Frontal cortex (tissue), 3 donors: ENCODE measurements at regions not wholly inside any gene's neighbourhood (a gene's known extent, or its start where the extent isn't known, plus 50 kb on each side); places are given as distances from the start of the nearest gene placed in this dataset.
"Not testable (repeated sequence)": the region's sequence is repeated elsewhere in the genome, so short reads cannot be mapped to it uniquely, and the experiment has no call there.

Experiments
- DNase-seq, 2 donors: peaks; one replicate each; pipeline ENCODE4 v3.0.0; 2012; ENCODE audit warnings: low spot score in 2 of 2
- FAIRE-seq: peaks from 2 replicates; lab custom pipeline; 2012; peaks lifted over from hg19 to GRCh38; lab: Jason Lieb, UNC
- donor health status: control.
- donor health status: control.
- donor health status: control.

GRCh38 chr9:87040410-87041009 is 93.2 kb upstream of the GAS1 start:
- FAIRE-seq (no peak), DNase-seq (no peak)

DNA sequence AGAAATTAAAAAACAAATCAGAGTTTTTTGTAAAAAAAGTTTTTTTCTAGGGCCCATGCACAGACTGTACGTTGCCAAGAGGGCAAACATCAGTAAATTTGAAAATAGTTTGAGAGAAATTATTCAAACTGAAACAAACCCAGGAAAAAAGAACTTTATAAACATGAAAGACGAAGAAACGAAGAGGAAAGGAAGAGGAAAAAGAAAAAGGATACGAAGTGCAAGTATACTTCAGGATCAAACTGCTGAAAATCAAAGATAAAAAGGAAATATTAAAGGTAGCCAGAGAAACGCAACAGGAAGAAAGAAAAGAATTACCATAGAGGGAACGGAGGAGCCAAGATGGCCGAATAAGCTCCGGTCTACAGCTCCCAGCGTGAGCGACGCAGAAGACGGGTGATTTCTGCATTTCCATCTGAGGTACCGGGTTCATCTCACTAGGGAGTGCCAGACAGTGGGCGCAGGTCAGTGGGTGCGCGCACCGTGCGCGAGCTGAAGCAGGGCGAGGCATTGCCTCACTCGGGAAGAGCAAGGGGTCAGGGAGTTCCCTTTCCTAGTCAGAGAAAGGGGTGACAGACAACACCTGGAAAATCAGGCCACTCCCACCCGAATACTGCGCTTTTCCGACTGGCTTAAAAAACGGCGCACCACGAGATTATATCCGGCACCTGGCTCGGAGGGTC is 94.4 kb upstream of the GAS1 start:
- not testable (repeated sequence) for DNase-seq, FAIRE-seq

GRCh38 chr9:87049929-87050608 is 102.8 kb upstream of the GAS1 start:
- FAIRE-seq, DNase-seq: not testable (repeated sequence)

GRCh38 chr9:87054999-87055686 is 107.8 kb upstream of the GAS1 start:
- FAIRE-seq (no peak), DNase-seq (no peak)

GRCh38 chr9:87059772-87060171 is 112.5 kb upstream of the GAS1 start:
- FAIRE-seq (no peak), DNase-seq (no peak)

GRCh38 chr9:87062746-87063145 is 115.4 kb upstream of the GAS1 start:
- DNase-seq (no peak), FAIRE-seq (no peak)

DNA sequence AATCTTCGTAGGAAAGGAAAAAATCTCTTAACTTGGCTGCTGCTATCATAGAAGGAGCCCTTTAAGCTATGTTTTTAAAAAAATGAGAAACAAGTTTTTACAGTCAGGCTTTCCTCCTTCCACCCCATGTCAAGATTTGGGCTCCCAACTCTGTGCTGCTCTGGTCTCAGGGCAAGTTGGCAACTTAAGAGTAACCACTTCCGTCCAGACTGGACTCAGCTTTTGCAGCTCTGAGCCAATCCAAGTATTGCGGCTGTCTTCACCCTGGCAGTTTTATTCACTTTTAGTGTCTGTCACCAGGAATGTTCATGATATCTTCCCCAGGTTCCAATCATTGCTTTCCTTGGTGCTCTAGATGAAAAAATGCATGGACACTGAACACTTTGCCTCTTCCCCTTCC is 115.9 kb upstream of the GAS1 start:
- FAIRE-seq, result no peak
- no peak for DNase-seq

DNA sequence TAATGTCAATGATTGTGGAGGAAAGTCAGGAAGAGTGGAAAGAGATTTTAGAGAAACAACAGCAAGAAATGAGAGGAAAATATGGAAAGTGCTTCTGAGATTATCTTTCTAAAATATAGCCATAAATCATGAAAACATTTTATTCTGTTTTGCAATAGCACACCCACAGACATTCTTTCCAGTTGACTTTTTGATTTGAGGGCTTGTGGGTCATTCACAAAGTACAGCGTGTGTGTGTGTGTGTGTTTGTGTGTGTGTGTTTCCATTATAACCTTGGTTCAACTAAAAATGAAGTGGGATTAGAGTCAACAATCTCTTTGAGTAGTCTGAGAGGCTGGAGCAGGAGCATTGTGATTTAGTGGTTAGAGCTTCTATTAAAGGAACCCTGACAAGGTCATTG is 116.6 kb upstream of the GAS1 start:
- DNase-seq (no peak), FAIRE-seq (no peak)

DNA sequence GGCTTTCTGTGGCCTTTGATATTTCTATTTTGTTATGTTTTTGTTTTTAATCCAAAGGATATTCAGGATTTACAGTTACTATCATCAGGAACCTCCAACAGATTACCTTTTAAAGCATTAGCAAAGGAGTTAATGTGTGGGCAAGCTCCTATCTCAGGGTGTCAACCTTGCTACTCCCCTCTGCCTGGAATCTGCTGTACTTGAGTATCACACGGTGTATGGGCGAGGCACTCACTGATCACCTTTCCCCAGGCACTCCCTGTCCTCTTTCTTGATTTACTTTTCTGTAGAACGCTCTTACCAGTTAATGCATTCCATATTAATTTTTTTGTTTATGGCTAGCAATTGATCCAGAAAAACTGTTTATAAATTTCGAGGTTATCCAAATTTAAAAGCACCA is 117.0 kb upstream of the GAS1 start:
- DNase-seq, result no peak
- FAIRE-seq, result no peak

GRCh38 chr9:87065981-87066380 is 118.7 kb upstream of the GAS1 start:
- no peak for DNase-seq
- FAIRE-seq, result no peak

DNA sequence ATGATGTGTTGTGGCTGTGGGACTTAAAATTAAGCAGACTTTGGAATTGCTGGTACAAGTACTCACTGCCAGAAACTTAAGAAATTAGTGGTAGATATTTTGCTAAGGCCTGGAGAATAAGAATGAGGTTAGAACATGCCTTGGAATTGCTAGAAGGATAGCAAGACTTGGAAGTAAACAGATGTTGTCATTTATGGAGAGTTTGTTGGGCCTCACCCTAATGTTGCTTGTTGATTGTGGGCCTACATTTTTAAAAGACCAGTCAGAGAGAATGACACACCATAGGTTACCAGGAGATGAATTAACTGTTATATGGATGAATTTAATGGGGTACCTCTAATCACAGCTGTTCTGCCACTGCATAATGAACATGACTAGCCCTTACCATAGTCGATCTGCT is 120.1 kb upstream of the GAS1 start:
- FAIRE-seq, result no peak
- DNase-seq, result no peak

GRCh38 chr9:87068177-87068840 is 121.0 kb upstream of the GAS1 start:
- FAIRE-seq, result no peak

DNA sequence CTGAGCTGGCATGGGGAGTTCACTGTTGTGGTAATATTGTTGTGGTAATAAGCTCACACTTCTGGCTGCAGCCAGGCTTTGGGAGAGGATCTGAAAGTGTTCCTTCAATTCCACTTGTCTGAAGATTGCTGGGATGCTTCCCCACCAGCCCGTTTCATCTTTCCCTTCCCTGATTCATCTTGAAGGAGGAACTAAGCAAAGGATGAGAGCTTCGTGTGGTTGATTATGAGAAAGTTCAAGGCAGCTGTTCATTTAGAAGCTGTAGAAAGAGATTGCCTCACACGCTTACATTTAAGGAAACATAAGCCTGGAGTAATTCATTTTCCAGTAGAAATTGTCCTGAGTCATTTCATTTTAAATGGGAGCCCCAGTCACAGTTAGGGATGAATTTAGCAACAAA is 122.4 kb upstream of the GAS1 start:
- no peak for DNase-seq
- no peak for FAIRE-seq

More at GRCh38 chr9:87068177-87068840, 121.0 kb upstream of the GAS1 start:
- DNase-seq, result no peak

DNA sequence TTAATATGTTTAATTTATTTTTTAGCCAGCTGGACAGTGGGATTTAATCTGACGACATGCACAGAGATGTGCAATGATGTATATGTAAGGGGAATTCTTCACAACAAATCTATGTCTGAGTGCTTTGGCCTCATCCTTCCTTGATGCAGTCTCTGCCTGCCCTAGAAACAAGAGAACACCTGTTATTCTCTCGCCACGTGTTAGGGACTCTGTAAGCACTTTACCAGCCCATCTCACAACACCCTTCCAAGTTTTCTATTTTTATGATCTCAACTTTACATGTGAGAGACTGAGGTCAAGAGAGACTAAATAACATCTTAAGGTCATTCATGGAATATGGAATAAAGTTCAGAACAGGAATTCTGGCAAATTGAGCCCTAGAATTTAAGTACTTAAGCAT is 123.0 kb upstream of the GAS1 start:
- FAIRE-seq (no peak), DNase-seq (no peak)

DNA sequence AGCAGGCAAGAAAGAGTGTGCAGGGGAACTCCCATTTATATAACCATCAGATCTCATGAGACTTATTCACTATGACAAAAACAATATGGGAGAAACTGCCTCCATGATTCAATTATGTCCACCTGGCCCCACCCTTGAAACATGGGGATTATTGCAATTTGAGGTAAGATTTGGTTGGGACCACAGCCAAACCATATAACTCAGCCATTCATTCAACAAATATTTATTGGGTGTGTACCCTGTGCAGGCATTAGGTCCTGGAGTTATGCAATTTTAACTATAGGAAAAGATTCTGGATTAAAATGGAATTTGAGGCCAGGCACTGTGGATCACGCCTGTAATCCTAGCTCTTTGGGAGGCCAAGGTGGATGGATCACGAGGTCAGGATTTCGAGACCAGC is 124.2 kb upstream of the GAS1 start:
- FAIRE-seq (no peak), DNase-seq (no peak)

DNA sequence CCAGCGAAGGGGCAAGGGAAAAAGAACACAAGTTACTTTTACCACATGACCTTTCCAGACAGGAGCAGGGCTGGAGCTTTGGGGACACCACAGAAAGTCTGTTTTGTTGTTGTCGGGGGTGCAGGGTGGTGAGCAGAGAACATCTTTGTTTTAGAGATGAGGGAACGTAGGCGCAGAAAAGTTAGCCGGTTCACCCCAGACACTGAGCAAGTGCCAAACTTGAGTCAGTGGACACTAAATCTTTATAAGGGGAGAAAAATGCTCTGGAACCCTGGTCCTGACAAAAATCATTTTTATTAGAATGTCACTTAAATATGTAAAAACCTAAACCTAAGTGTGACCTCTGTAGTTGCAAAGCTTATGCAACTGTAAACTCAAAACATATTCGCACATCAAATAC is 126.4 kb upstream of the GAS1 start:
- no peak for DNase-seq

GRCh38 chr9:87075537-87075936 is 128.2 kb upstream of the GAS1 start:
- DNase-seq, result no peak
- no peak for FAIRE-seq

More for the DNA sequence above, 126.4 kb upstream of the GAS1 start:
- no peak for FAIRE-seq

- FAIRE-seq (no peak), DNase-seq (no peak)
Observed at GRCh38 chr9:87076825-87077224, 129.5 kb upstream of the GAS1 start.

DNA sequence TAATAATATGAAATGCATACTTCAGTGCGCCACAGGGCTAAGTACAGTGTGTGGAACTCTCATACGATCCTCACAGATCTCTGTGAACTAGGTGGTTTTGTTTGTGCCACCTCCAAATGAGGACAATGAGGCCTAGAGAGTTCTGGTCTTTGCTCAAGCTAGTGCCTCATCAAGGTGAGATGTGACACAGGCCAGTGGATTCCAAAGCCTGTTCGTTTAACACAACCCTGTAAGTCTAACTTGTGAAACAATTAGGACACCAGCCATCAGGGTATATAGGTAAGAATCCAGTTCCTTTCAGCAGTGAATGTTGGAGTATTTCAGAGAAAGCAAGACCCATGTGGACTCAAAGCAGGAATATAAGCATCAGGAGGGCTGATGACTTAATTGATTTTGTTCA is 130.7 kb upstream of the GAS1 start:
- DNase-seq (no peak), FAIRE-seq (no peak)

DNA sequence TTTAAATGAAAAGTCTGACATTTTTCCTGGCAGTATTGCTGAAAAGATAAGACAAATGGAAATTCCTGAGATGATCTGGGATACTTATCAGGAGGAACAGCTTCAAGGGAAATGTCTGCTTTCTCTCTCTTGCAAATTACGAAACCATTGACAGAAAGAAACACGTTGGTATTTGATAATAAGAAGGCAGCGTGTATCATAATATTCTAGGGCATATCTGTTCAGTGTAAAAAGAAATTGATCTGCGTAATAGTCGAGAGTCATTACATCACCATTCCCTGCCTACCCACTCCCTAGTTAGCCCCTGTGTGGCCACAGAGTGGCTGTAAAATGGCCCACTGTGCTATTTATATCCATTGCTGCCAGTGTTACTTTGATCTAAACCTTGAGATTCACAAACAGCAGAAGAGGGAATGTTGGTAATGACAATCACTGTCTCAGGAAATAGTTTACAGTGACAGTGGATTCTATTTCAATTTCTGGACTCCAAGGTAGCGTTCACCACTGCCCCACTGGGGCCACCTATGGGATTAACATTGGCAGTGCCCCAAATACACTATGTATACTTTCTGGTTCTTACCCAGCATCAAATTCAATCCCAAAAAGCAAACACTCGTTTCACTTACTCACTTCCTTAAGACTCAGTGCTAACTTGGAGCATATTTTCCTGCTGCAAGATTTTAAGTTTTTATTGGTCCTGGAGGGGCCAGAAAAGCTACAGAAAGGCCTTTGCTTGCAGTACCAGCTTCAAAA is 133.4 kb upstream of the GAS1 start:
- FAIRE-seq (no peak), DNase-seq (no peak)
